ENCODE measurements at regions not wholly inside any gene's neighbourhood (a gene's known extent, or its start where the extent isn't known, plus 50 kb on each side); places are given as distances from the start of the nearest gene placed in this dataset.
"Not testable (repeated sequence)": the region's sequence is repeated elsewhere in the genome, so short reads cannot be mapped to it uniquely, and the experiment has no call there.

DNA sequence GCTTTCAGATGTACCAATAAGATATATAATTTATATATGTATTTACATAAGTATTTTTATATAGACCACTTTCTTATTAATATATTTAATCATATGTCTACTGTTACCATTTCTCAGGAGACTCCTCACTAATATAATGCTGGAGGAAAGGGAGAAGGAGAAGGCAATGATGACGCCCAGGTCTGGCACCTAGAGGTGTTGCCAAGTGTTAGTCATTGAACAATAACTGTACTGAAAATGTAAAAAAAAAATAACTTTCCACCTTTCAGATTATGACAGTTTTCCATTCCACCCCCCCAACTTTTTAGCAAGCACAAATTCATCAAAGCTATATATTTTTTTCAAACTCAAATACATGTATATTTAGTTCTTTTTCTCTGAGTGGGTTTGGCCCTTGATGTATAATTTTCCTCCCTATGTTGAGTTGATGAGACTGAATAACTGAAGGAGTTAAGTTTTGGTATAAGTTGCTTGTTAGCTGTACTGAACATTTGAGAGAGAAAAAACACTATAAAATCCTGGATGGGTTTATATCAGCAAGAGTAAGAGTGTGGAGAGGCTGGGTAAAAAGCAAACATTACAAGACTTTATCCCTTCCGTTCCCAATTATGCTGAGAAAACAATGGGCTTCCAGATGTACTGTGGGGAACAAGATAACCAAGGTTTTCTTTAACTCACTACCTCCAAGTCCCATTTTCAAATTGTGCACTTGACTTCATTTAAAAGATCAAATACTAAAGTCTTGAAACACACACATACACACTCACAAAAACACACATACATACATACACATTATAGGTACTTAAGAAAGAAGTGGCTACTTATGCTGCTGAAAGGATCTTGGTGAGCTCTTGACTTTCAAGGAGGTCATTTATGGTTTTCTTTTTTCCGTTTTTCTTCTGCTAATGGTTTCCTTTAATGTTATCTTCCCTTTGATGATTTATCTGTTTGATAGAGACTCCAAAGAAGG is 142.8 kb upstream of the IFNE start:
- Histone ChIP-seq H3K9me3 (ENCODE audit: control extremely low read depth in 1 of 3, control insufficient read depth in 2 of 3, insufficient read depth in 1 of 3, low read length in 2 of 3) (no peaks in the 10 kb centered on the region), H4K20me1 (ENCODE audit: control insufficient read depth, insufficient read depth, low read length, poor library complexity, severe bottlenecking) (no peaks in the 10 kb centered on the region), H3K4me3 (ENCODE audit: control extremely low read depth in 1 of 5, extremely low read depth in 1 of 5, insufficient read depth in 1 of 5, low read depth in 2 of 5, low read length in 4 of 5) (no peak overlapping the region), H2AFZ (ENCODE audit: insufficient read depth, low read depth, low read length, poor library complexity, severe bottlenecking) (no peak overlapping the region), H3K9ac (ENCODE audit: low read length) (no peak overlapping the region), H3K4me1 (ENCODE audit: control insufficient read depth in 2 of 2, insufficient read depth in 2 of 2, low read length in 2 of 2) (no peaks in the 10 kb centered on the region), H3K4me2 (replicated peaks; ENCODE audit: low read depth, low read length, poor library complexity, severe bottlenecking) (no peak overlapping the region), H3K36me3 (replicated peaks in 1 of 2; ENCODE audit: control extremely low read depth in 1 of 2, control insufficient read depth in 1 of 2, extremely low read depth in 1 of 2, insufficient read depth in 2 of 2, low read length in 1 of 2) (no peaks in the 10 kb centered on the region), H3K27me3 (replicated peaks in 1 of 4; ENCODE audit: control extremely low read depth in 1 of 4, control insufficient read depth in 3 of 4, insufficient read depth in 4 of 4, low read length in 3 of 4) (no peaks in the 10 kb centered on the region), H3K27ac (ENCODE audit: low read length in 2 of 2) (no peak overlapping the region), H3K79me2 (ENCODE audit: control insufficient read depth, insufficient read depth, low read length) (no peaks in the 10 kb centered on the region)
- ATAC-seq (ENCODE audit: low read depth) (no peak), DNase-seq (no peak)
- ChIA-PET CTCF (no interaction called here), POLR2A (no interaction called here)
- intact Hi-C loops (cut with micrococcal nuclease), result no loop called here
- Mint-ChIP-seq H3K9me3 (ENCODE audit: insufficient read depth) (no peaks in the 10 kb centered on the region), H3K4me1 (no peaks in the 10 kb centered on the region), H3K27me3 (peaks cover 36% of the 10 kb centered on the region), H3K27ac (no peak overlapping the region), H3K4me3 (no peak overlapping the region)
- TF ChIP-seq, protein P1, sequence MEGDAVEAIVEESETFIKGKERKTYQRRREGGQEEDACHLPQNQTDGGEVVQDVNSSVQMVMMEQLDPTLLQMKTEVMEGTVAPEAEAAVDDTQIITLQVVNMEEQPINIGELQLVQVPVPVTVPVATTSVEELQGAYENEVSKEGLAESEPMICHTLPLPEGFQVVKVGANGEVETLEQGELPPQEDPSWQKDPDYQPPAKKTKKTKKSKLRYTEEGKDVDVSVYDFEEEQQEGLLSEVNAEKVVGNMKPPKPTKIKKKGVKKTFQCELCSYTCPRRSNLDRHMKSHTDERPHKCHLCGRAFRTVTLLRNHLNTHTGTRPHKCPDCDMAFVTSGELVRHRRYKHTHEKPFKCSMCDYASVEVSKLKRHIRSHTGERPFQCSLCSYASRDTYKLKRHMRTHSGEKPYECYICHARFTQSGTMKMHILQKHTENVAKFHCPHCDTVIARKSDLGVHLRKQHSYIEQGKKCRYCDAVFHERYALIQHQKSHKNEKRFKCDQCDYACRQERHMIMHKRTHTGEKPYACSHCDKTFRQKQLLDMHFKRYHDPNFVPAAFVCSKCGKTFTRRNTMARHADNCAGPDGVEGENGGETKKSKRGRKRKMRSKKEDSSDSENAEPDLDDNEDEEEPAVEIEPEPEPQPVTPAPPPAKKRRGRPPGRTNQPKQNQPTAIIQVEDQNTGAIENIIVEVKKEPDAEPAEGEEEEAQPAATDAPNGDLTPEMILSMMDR (IDR thresholded peaks at IDR 0.05), result no peak
- TF ChIP-seq EZH2 (IDR thresholded peaks at IDR 0.05; ENCODE audit: borderline replicate concordance, insufficient read depth, low read depth, low read length, poor library complexity, severe bottlenecking), result no peak
- no CpG with 5 or more reads among the region's 3 CpGs for WGBS (ENCODE audit: insufficient coverage)

- Mint-ChIP-seq H3K27ac (no peak overlapping the region), H3K27me3 (peaks cover 40% of the 10 kb centered on the region), H3K4me1 (no peaks in the 10 kb centered on the region), H3K4me3 (no peak overlapping the region), H3K9me3 (ENCODE audit: insufficient read depth) (no peaks in the 10 kb centered on the region)
- no peak overlapping the region for H3K27ac ChIP-seq (ENCODE audit: low read length in 2 of 2)
- no peak overlapping the region for H3K4me2 ChIP-seq (replicated peaks; ENCODE audit: low read depth, low read length, poor library complexity, severe bottlenecking)
- no peaks in the 10 kb centered on the region for H3K36me3 ChIP-seq (replicated peaks in 1 of 2; ENCODE audit: control extremely low read depth in 1 of 2, control insufficient read depth in 1 of 2, extremely low read depth in 1 of 2, insufficient read depth in 2 of 2, low read length in 1 of 2)
- no peaks in the 10 kb centered on the region for H3K4me1 ChIP-seq (ENCODE audit: control insufficient read depth in 2 of 2, insufficient read depth in 2 of 2, low read length in 2 of 2)
- no peak overlapping the region for H3K4me3 ChIP-seq (ENCODE audit: control extremely low read depth in 1 of 5, extremely low read depth in 1 of 5, insufficient read depth in 1 of 5, low read depth in 2 of 5, low read length in 4 of 5)
- CTCF ChIA-PET, result no interaction called here
- intact Hi-C loops (cut with micrococcal nuclease), result no loop called here
- ATAC-seq (ENCODE audit: low read depth) (no peak), DNase-seq (no peak)
- H3K9me3 ChIP-seq (ENCODE audit: control extremely low read depth in 1 of 3, control insufficient read depth in 2 of 3, insufficient read depth in 1 of 3, low read length in 2 of 3), result no peaks in the 10 kb centered on the region
- H3K9ac ChIP-seq (ENCODE audit: low read length), result no peak overlapping the region
- WGBS (ENCODE audit: insufficient coverage), result no CpG with 5 or more reads among the region's 2 CpGs
- no peaks in the 10 kb centered on the region for H4K20me1 ChIP-seq (ENCODE audit: control insufficient read depth, insufficient read depth, low read length, poor library complexity, severe bottlenecking)
- H3K79me2 ChIP-seq (ENCODE audit: control insufficient read depth, insufficient read depth, low read length), result no peaks in the 10 kb centered on the region
- TF ChIP-seq EZH2 (IDR thresholded peaks at IDR 0.05; ENCODE audit: borderline replicate concordance, insufficient read depth, low read depth, low read length, poor library complexity, severe bottlenecking), result no peak
- TF ChIP-seq, protein P1 (IDR thresholded peaks at IDR 0.05), result no peak
- POLR2A ChIA-PET, result no interaction called here
- no peaks in the 10 kb centered on the region for H3K27me3 ChIP-seq (replicated peaks in 1 of 4; ENCODE audit: control extremely low read depth in 1 of 4, control insufficient read depth in 3 of 4, insufficient read depth in 4 of 4, low read length in 3 of 4)
- H2AFZ ChIP-seq (ENCODE audit: insufficient read depth, low read depth, low read length, poor library complexity, severe bottlenecking), result no peak overlapping the region
Measured at GRCh38 chr9:21626493-21626892, 144.4 kb upstream of the IFNE start.

DNA sequence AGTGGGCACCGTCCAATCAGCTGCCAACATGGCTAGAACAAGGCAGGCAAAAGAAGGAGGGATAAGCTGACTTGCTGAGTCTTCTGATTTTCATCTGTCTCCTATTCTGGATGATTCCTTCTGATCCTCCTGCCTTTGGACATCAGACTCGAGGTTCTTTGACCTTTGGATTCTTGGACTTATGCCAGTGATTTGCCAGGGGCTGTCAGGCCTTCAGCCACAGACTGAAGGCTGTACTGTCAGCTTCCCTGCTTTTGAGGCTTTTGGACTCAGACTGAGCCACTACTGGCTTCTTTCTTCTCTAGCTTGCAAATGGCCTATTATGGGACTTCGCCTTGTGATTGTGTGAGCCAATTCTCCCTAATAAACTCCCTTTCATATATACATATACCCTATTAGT is 146.8 kb upstream of the IFNE start:
- POLR2A ChIA-PET; DNase-seq; H3K27ac Mint-ChIP-seq; H3K4me1 Mint-ChIP-seq; H3K36me3 ChIP-seq (replicated peaks in 1 of 2; ENCODE audit: control extremely low read depth in 1 of 2, control insufficient read depth in 1 of 2, extremely low read depth in 1 of 2, insufficient read depth in 2 of 2, low read length in 1 of 2); H3K27ac ChIP-seq (ENCODE audit: low read length in 2 of 2); H4K20me1 ChIP-seq (ENCODE audit: control insufficient read depth, insufficient read depth, low read length, poor library complexity, severe bottlenecking); H3K9ac ChIP-seq (ENCODE audit: low read length); H3K79me2 ChIP-seq (ENCODE audit: control insufficient read depth, insufficient read depth, low read length); H3K9me3 ChIP-seq (ENCODE audit: control extremely low read depth in 1 of 3, control insufficient read depth in 2 of 3, insufficient read depth in 1 of 3, low read length in 2 of 3); intact Hi-C loops (cut with micrococcal nuclease); ATAC-seq (ENCODE audit: low read depth); H2AFZ ChIP-seq (ENCODE audit: insufficient read depth, low read depth, low read length, poor library complexity, severe bottlenecking); H3K9me3 Mint-ChIP-seq (ENCODE audit: insufficient read depth); H3K4me3 Mint-ChIP-seq; H3K27me3 ChIP-seq (replicated peaks in 1 of 4; ENCODE audit: control extremely low read depth in 1 of 4, control insufficient read depth in 3 of 4, insufficient read depth in 4 of 4, low read length in 3 of 4); H3K4me1 ChIP-seq (ENCODE audit: control insufficient read depth in 2 of 2, insufficient read depth in 2 of 2, low read length in 2 of 2); H3K4me2 ChIP-seq (replicated peaks; ENCODE audit: low read depth, low read length, poor library complexity, severe bottlenecking); H3K4me3 ChIP-seq (ENCODE audit: control extremely low read depth in 1 of 5, extremely low read depth in 1 of 5, insufficient read depth in 1 of 5, low read depth in 2 of 5, low read length in 4 of 5): not testable (repeated sequence)
- WGBS (ENCODE audit: insufficient coverage), result 73% methylated on average over 2 of the region's 3 CpGs
- CTCF ChIA-PET, result interaction anchor here (0.6 kb wide), 1 partner anchor 242 kb away, joined by 4 read pairs; no protein-coding TSS in a partner anchor
- peaks cover 29% of the 10 kb centered on the region for H3K27me3 Mint-ChIP-seq
